ENCODE measurements at regions not wholly inside any gene's neighbourhood (a gene's known extent, or its start where the extent isn't known, plus 50 kb on each side); places are given as distances from the start of the nearest gene placed in this dataset.

- TF ChIP-seq POLR2A (IDR thresholded peaks at IDR 0.05) (no peak), CTCF (IDR thresholded peaks at IDR 0.05) (no peak)
These were observed 200.9 kb upstream of the CNTNAP2 start for GRCh38 chr7:145915679-145916078.

Measured in thyroid gland (tissue), 4 donors.